OCI-LY3 (cell line): ENCODE measurements at regions not wholly inside any gene's neighbourhood (a gene's known extent, or its start where the extent isn't known, plus 50 kb on each side); places are given as distances from the start of the nearest gene placed in this dataset.

Source experiments
- H2AFZ ChIP-seq: fragments of 200-600, 300-600 bp; shearing (Covaris generic); 2 replicates; pipeline ENCODE4 v1.6.0; 2014; ENCODE audit warnings: antibody characterized with exemption, low read depth, low read length
- H3K27ac ChIP-seq: fragments of 200-600, 300-600 bp; sonication (generic); 2 replicates; pipeline ENCODE4 v1.5.1; 2014; ENCODE audit warnings: mild to moderate bottlenecking, low read length, moderate library complexity, mixed read lengths
- H3K27me3 ChIP-seq: fragments of 200-600, 300-600 bp; sonication (generic); 2 replicates; pipeline ENCODE4 v1.6.1; 2014; ENCODE audit warnings: low read depth, low read length, mixed read lengths
- H3K36me3 ChIP-seq: fragments of 200-600, 300-600 bp; sonication (generic); replicated peaks from 2 replicates; pipeline ENCODE3; 2014; ENCODE audit warnings: low read depth, low read length, mixed read lengths
- H3K4me1 ChIP-seq: fragments of 300-600, 200-600 bp; sonication (generic); 2 replicates; pipeline ENCODE4 v1.6.1; 2014; ENCODE audit warnings: low read length, mixed read lengths
- H3K4me2 ChIP-seq: fragments of 200-600, 300-600 bp; sonication (generic); 2 replicates; pipeline ENCODE4 v1.6.1; 2014; ENCODE audit warnings: low read length, mixed read lengths
- H3K4me3 ChIP-seq: fragments of 300-600, 200-600 bp; sonication (generic); 2 replicates; pipeline ENCODE4 v1.5.1; 2014; ENCODE audit warnings: antibody characterized with exemption, mild to moderate bottlenecking, low read length, moderate library complexity
- H3K79me2 ChIP-seq: fragments of 300-600, 200-600 bp; shearing (Covaris generic); 2 replicates; pipeline ENCODE4 v1.6.1; 2014; ENCODE audit warnings: mild to moderate bottlenecking, low read length, mixed read lengths
- H3K9ac ChIP-seq: fragments of 300-600, 200-600 bp; shearing (Covaris generic); 2 replicates; pipeline ENCODE4 v1.6.0; 2014; ENCODE audit warnings: mild to moderate bottlenecking, low read length, moderate library complexity
- H3K9me3 ChIP-seq: fragments of 200-600, 300-600 bp; shearing (Covaris generic); 2 replicates; pipeline ENCODE4 v1.6.1; 2014; ENCODE audit warnings: low read length, mixed read lengths; ENCODE audit not compliant: insufficient read depth
- H4K20me1 ChIP-seq: fragments of 200-600, 300-600 bp; sonication (generic); 2 replicates; pipeline ENCODE4 v1.6.1; 2016; ENCODE audit warnings: low read length, mixed read lengths; ENCODE audit not compliant: insufficient read depth
- EZH2phosphoT487 ChIP-seq: fragments of 200-600 bp; shearing (Covaris generic); IDR thresholded peaks from 2 replicates; pipeline ENCODE4 v1.6.1; 2018; ENCODE audit warnings: antibody characterized with exemption, mixed run types, low read depth
- TF ChIP-seq, protein P1 (sequence below): fragments of 200-600, 300-600 bp; sonication (generic); IDR thresholded peaks from 2 replicates; pipeline ENCODE4 v1.5.1; 2014; ENCODE audit warnings: antibody characterized with exemption, low read length, low read depth

- Histone ChIP-seq H2AFZ (no peak overlapping the region), H3K4me1 (no peaks in the 10 kb centered on the region), H3K79me2 (no peaks in the 10 kb centered on the region), H3K4me3 (no peak overlapping the region), H3K4me2 (no peak overlapping the region), H3K27ac (no peak overlapping the region), H3K27me3 (no peaks in the 10 kb centered on the region), H3K9me3 (no peaks in the 10 kb centered on the region), H3K9ac (no peak overlapping the region), H3K36me3 (peaks cover 2% of the 10 kb centered on the region), H4K20me1 (no peaks in the 10 kb centered on the region)
- TF ChIP-seq, protein P1, sequence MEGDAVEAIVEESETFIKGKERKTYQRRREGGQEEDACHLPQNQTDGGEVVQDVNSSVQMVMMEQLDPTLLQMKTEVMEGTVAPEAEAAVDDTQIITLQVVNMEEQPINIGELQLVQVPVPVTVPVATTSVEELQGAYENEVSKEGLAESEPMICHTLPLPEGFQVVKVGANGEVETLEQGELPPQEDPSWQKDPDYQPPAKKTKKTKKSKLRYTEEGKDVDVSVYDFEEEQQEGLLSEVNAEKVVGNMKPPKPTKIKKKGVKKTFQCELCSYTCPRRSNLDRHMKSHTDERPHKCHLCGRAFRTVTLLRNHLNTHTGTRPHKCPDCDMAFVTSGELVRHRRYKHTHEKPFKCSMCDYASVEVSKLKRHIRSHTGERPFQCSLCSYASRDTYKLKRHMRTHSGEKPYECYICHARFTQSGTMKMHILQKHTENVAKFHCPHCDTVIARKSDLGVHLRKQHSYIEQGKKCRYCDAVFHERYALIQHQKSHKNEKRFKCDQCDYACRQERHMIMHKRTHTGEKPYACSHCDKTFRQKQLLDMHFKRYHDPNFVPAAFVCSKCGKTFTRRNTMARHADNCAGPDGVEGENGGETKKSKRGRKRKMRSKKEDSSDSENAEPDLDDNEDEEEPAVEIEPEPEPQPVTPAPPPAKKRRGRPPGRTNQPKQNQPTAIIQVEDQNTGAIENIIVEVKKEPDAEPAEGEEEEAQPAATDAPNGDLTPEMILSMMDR: no peak
- no peak for TF ChIP-seq EZH2phosphoT487
Measured at GRCh38 chr12:126742241-126742641, 1524.7 kb upstream of the TMEM132C start.

- Histone ChIP-seq H3K27ac (no peak overlapping the region), H3K9me3 (no peaks in the 10 kb centered on the region), H3K27me3 (no peaks in the 10 kb centered on the region), H3K4me2 (no peak overlapping the region), H3K4me3 (no peak overlapping the region), H3K4me1 (no peaks in the 10 kb centered on the region), H3K79me2 (no peaks in the 10 kb centered on the region), H3K9ac (no peak overlapping the region), H2AFZ (no peak overlapping the region), H3K36me3 (peaks cover 7% of the 10 kb centered on the region), H4K20me1 (no peaks in the 10 kb centered on the region)
- TF ChIP-seq, protein P1: peak; percentile 88
- no peak for TF ChIP-seq EZH2phosphoT487
Measured at GRCh38 chr12:126747530-126748149, 1519.3 kb upstream of the TMEM132C start.

DNA sequence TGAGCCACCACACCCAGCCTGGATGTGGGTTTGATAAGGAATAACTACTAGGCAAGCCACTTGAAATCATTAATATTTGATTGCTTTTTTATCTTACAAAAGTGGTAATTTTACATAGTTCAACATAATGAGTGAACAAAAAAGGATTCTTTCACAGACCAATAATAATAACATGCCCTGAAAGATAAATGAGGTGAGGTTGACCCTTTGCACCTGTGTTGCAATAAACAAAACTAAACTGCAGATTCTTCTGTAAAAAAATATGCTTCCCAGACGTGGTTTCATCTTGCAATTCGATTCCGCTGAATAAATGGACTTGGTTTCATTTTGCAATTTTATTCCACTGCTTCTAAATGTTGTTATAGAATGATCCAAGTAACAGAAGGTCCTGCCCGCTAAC is 1514.9 kb upstream of the TMEM132C start:
- TF ChIP-seq, protein P1: no peak
- TF ChIP-seq EZH2phosphoT487: no peak
- Histone ChIP-seq H3K79me2 (no peaks in the 10 kb centered on the region), H3K4me3 (no peak overlapping the region), H3K9ac (no peak overlapping the region), H3K9me3 (no peaks in the 10 kb centered on the region), H3K4me1 (peaks cover 7% of the 10 kb centered on the region; the same call in 1 of the 2 replicates), H3K27me3 (no peaks in the 10 kb centered on the region), H4K20me1 (no peaks in the 10 kb centered on the region), H3K27ac (no peak overlapping the region), H2AFZ (no peak overlapping the region), H3K36me3 (peaks cover 40% of the 10 kb centered on the region), H3K4me2 (no peak overlapping the region)

- Histone ChIP-seq H3K79me2 (no peaks in the 10 kb centered on the region), H4K20me1 (no peaks in the 10 kb centered on the region), H3K36me3 (peaks cover 77% of the 10 kb centered on the region), H3K4me2 (no peak overlapping the region), H3K9ac (no peak overlapping the region), H3K27me3 (no peaks in the 10 kb centered on the region), H3K4me1 (peaks cover 39% of the 10 kb centered on the region), H3K27ac (no peak overlapping the region), H3K4me3 (no peak overlapping the region), H2AFZ (no peak overlapping the region), H3K9me3 (peaks cover 6% of the 10 kb centered on the region)
- no peak for TF ChIP-seq EZH2phosphoT487
- TF ChIP-seq, protein P1: no peak
Measured at GRCh38 chr12:126757326-126757725, 1509.6 kb upstream of the TMEM132C start.
